ENCODE measurements at regions not wholly inside any gene's neighbourhood (a gene's known extent, or its start where the extent isn't known, plus 50 kb on each side); places are given as distances from the start of the nearest gene placed in this dataset.

DNA sequence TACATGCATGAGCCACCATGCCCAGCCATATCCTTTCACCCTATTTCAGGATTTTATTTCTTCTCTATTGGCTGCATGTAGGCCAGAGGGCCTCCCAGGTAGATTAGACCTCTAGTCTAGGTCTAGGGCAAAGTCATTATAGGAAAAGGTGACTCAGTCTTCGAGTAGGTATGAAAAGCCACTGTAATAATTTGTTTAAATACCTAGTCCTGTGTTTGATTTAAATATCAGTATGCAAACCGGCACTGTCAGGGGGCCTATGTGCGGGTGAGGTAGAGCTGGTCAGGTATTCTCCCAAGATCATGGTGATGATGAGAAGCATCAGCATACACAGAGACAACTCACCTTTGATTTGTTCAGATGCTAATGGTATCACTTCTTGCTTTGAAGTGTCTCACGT lies 101.4 kb upstream of the UMPS start:
- Mint-ChIP-seq H3K27ac (no peak overlapping the region), H3K4me3 (no peak overlapping the region), H3K36me3 (no peaks in the 10 kb centered on the region), H3K27me3 (ENCODE audit: low read depth in 2 of 2) (peaks cover 0 to 17% of the 10 kb centered on the region in 2 donors), H3K4me1 (peaks cover 0 to 9% of the 10 kb centered on the region in 2 donors), H3K9me3 (no peaks in the 10 kb centered on the region)
- no peaks in the 10 kb centered on the region for H3K9me3 ChIP-seq (ENCODE audit: control insufficient read depth, insufficient read depth, low read length)
- H3K36me3 ChIP-seq (ENCODE audit: control insufficient read depth, insufficient read depth, low read length): no peaks in the 10 kb centered on the region
- DNase-seq (no peak), ATAC-seq (no peak)
- no peak overlapping the region for H3K4me3 ChIP-seq (ENCODE audit: low read length)
- H3K27ac ChIP-seq (ENCODE audit: low read length): no peak overlapping the region
- 52% methylated on average over 4 of the region's 4 CpGs for WGBS (ENCODE audit: insufficient coverage)
- intact Hi-C loops (cut with micrococcal nuclease): no loop called here
- no peaks in the 10 kb centered on the region for H3K4me1 ChIP-seq (ENCODE audit: control insufficient read depth, insufficient read depth, low read length)
- TF ChIP-seq, protein P1, sequence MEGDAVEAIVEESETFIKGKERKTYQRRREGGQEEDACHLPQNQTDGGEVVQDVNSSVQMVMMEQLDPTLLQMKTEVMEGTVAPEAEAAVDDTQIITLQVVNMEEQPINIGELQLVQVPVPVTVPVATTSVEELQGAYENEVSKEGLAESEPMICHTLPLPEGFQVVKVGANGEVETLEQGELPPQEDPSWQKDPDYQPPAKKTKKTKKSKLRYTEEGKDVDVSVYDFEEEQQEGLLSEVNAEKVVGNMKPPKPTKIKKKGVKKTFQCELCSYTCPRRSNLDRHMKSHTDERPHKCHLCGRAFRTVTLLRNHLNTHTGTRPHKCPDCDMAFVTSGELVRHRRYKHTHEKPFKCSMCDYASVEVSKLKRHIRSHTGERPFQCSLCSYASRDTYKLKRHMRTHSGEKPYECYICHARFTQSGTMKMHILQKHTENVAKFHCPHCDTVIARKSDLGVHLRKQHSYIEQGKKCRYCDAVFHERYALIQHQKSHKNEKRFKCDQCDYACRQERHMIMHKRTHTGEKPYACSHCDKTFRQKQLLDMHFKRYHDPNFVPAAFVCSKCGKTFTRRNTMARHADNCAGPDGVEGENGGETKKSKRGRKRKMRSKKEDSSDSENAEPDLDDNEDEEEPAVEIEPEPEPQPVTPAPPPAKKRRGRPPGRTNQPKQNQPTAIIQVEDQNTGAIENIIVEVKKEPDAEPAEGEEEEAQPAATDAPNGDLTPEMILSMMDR (IDR thresholded peaks at IDR 0.05): no peak
- H3K27me3 ChIP-seq (ENCODE audit: control insufficient read depth, insufficient read depth, low read length): no peaks in the 10 kb centered on the region

DNA sequence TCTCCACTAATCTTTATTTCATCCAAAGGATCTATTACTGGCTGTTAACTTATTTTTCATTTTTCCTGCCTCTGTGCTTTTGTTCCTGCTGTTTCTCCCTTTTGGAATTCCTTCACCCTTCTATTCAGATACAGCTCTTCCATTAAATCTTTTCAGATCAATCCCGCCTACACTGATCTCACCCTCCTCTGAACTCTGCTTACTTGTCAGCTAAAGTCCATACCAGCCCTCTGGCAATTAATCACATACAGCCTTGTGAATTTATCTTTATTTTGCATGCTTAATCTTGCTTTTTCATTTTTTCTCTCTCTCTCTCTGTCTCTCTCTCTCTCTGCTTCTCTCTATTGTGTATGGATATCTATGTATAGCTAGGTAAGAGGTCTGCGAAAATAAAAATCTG lies 100.8 kb upstream of the UMPS start:
- ATAC-seq (no peak), DNase-seq (no peak)
- no peak overlapping the region for H3K27ac ChIP-seq (ENCODE audit: low read length)
- H3K27me3 Mint-ChIP-seq (ENCODE audit: low read depth in 2 of 2): peaks cover 0 to 17% of the 10 kb centered on the region in 2 donors
- no peaks in the 10 kb centered on the region for H3K9me3 Mint-ChIP-seq
- no peak overlapping the region for H3K4me3 ChIP-seq (ENCODE audit: low read length)
- 100% methylated on average over 1 of the region's 2 CpGs for WGBS (ENCODE audit: insufficient coverage)
- no peaks in the 10 kb centered on the region for H3K36me3 Mint-ChIP-seq
- H3K36me3 ChIP-seq (ENCODE audit: control insufficient read depth, insufficient read depth, low read length): no peaks in the 10 kb centered on the region
- H3K9me3 ChIP-seq (ENCODE audit: control insufficient read depth, insufficient read depth, low read length): no peaks in the 10 kb centered on the region
- H3K4me3 Mint-ChIP-seq: no peak overlapping the region
- H3K4me1 Mint-ChIP-seq: peaks cover under 1 to 6% of the 10 kb centered on the region in 2 donors
- intact Hi-C loops (cut with micrococcal nuclease): no loop called here
- no peaks in the 10 kb centered on the region for H3K27me3 ChIP-seq (ENCODE audit: control insufficient read depth, insufficient read depth, low read length)
- H3K4me1 ChIP-seq (ENCODE audit: control insufficient read depth, insufficient read depth, low read length): no peaks in the 10 kb centered on the region
- TF ChIP-seq, protein P1 (IDR thresholded peaks at IDR 0.05): no peak
- no peak overlapping the region for H3K27ac Mint-ChIP-seq

DNA sequence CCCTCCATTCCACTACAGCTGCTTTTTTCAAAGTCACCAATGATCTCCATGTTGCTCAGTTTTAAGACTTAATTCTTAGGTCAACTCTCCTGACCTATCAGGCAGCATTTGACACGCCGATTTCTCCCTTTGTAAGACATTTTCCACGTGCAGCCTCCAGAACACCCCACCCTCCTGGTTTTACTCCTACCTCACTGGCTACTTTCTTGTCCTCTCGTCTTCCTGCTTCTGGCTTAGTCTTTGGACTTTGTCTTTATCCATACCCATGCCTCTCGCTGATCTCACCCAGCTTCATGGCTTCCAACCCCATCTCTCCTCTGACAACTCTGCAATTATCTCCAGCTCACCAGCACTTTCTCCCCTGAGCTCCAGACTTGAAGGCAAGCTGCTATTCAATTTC lies 99.3 kb upstream of the UMPS start:
- no peak overlapping the region for H3K4me3 Mint-ChIP-seq
- no peaks in the 10 kb centered on the region for H3K27me3 ChIP-seq (ENCODE audit: control insufficient read depth, insufficient read depth, low read length)
- no peaks in the 10 kb centered on the region for H3K36me3 Mint-ChIP-seq

DNA sequence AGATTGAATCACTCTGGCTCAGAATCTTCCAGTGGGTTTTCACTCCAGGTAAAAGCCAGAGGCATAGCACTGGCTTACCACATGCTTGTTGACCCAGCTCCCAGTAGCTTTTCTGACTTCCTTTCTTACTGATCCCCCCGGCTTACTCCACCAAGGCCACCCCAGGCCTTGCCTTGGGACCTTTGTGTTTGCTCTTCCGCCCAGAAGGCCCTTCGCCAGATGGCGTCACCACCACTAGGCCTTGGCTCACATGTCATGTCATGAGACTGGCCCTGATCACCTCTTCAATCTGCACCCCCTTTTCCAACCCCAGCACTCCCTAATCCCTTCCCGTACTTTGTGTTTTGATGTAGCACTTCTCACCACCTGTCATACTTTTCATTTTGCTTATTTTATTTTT lies 98.5 kb upstream of the UMPS start:
- no peak overlapping the region for H3K4me3 Mint-ChIP-seq
- Histone ChIP-seq H3K9me3 (ENCODE audit: control insufficient read depth, insufficient read depth, low read length) (no peaks in the 10 kb centered on the region), H3K4me1 (ENCODE audit: control insufficient read depth, insufficient read depth, low read length) (peaks cover 8% of the 10 kb centered on the region), H3K4me3 (ENCODE audit: low read length) (no peak overlapping the region), H3K27ac (ENCODE audit: low read length) (no peak overlapping the region), H3K27me3 (ENCODE audit: control insufficient read depth, insufficient read depth, low read length) (no peaks in the 10 kb centered on the region), H3K36me3 (ENCODE audit: control insufficient read depth, insufficient read depth, low read length) (no peaks in the 10 kb centered on the region)
- no peaks in the 10 kb centered on the region for H3K36me3 Mint-ChIP-seq
- H3K4me1 Mint-ChIP-seq: peaks cover 14 to 15% of the 10 kb centered on the region in 2 donors
- ATAC-seq (no peak), DNase-seq (no peak)
- no peak overlapping the region for H3K27ac Mint-ChIP-seq
- WGBS (ENCODE audit: insufficient coverage): 90% methylated on average over 4 of the region's 5 CpGs
- intact Hi-C loops (cut with micrococcal nuclease): no loop called here
- peaks cover 0 to 23% of the 10 kb centered on the region in 2 donors for H3K27me3 Mint-ChIP-seq (ENCODE audit: low read depth in 2 of 2)
- TF ChIP-seq, protein P1 (IDR thresholded peaks at IDR 0.05): no peak
- no peaks in the 10 kb centered on the region for H3K9me3 Mint-ChIP-seq

More for the DNA sequence above, 99.3 kb upstream of the UMPS start:
- Mint-ChIP-seq H3K9me3 (no peaks in the 10 kb centered on the region), H3K27me3 (ENCODE audit: low read depth in 2 of 2) (peaks cover 0 to 21% of the 10 kb centered on the region in 2 donors), H3K4me1 (peaks cover 6 to 9% of the 10 kb centered on the region in 2 donors), H3K27ac (no peak overlapping the region)
- peaks cover under 1% of the 10 kb centered on the region for H3K4me1 ChIP-seq (ENCODE audit: control insufficient read depth, insufficient read depth, low read length)
- H3K27ac ChIP-seq (ENCODE audit: low read length): no peak overlapping the region
- TF ChIP-seq, protein P1 (IDR thresholded peaks at IDR 0.05): no peak
- DNase-seq: no peak
- no peak overlapping the region for H3K4me3 ChIP-seq (ENCODE audit: low read length)
- H3K9me3 ChIP-seq (ENCODE audit: control insufficient read depth, insufficient read depth, low read length): no peaks in the 10 kb centered on the region
- intact Hi-C loops (cut with micrococcal nuclease): no loop called here
- ATAC-seq: no peak
- H3K36me3 ChIP-seq (ENCODE audit: control insufficient read depth, insufficient read depth, low read length): no peaks in the 10 kb centered on the region
- WGBS (ENCODE audit: insufficient coverage): 92% methylated on average over 5 of the region's 5 CpGs

All from natural killer cell (primary cell).